Mesendoderm (in vitro differentiated cells): ENCODE measurements at regions not wholly inside any gene's neighbourhood (a gene's known extent, or its start where the extent isn't known, plus 50 kb on each side); places are given as distances from the start of the nearest gene placed in this dataset.

ENCODE experiments used
- DNase-seq: peaks from one replicate; pipeline ENCODE4 v3.0.0; 2013
- H2AK5ac ChIP-seq: 2 replicates; pipeline ENCODE4 v1.6.1; 2013; ENCODE audit warnings: low read length, inconsistent platforms
- H2BK120ac ChIP-seq: 2 replicates; pipeline ENCODE4 v1.6.1; 2013; ENCODE audit warnings: low read depth, mild to moderate bottlenecking, low read length, moderate library complexity, mixed read lengths
- H2BK15ac ChIP-seq: replicated peaks from 2 replicates; pipeline ENCODE4 v1.6.1; 2013; ENCODE audit warnings: low read depth, mild to moderate bottlenecking, moderate library complexity
- H2BK5ac ChIP-seq: 2 replicates; pipeline ENCODE4 v1.6.1; 2013; ENCODE audit warnings: low read length, inconsistent platforms
- H3K18ac ChIP-seq: 2 replicates; pipeline ENCODE4 v1.6.1; 2013; ENCODE audit warnings: mild to moderate bottlenecking, low read length, mixed read lengths
- H3K23ac ChIP-seq: one replicate; pipeline ENCODE4 v1.6.1; 2013; ENCODE audit warnings: low read length
- H3K27ac ChIP-seq: 2 replicates; pipeline ENCODE4 v1.5.1; 2013; ENCODE audit warnings: low read depth, mild to moderate bottlenecking, inconsistent platforms, low read length, moderate library complexity
- H3K27me3 ChIP-seq: 2 replicates; pipeline ENCODE4 v1.6.1; 2013; ENCODE audit warnings: low read length, control low read depth, mild to moderate bottlenecking, inconsistent platforms; ENCODE audit not compliant: insufficient read depth, poor library complexity
- H3K36me3 ChIP-seq: 2 replicates; pipeline ENCODE4 v1.6.1; 2013; ENCODE audit warnings: low read length, inconsistent platforms; ENCODE audit not compliant: control insufficient read depth, insufficient read depth
- H3K4ac ChIP-seq: one replicate; pipeline ENCODE4 v1.6.1; 2013; ENCODE audit warnings: low read depth, mild to moderate bottlenecking, low read length, moderate library complexity
- H3K4me1 ChIP-seq: 2 replicates; pipeline ENCODE4 v1.6.1; 2013; ENCODE audit warnings: low read depth, low read length, inconsistent platforms; ENCODE audit not compliant: control insufficient read depth
- H3K4me2 ChIP-seq: 2 replicates; pipeline ENCODE4 v1.6.1; 2013; ENCODE audit warnings: low read length
- H3K4me3 ChIP-seq: 2 replicates; pipeline ENCODE4 v1.5.1; 2013; ENCODE audit warnings: mild to moderate bottlenecking, low read length
- H3K56ac ChIP-seq: one replicate; pipeline ENCODE4 v1.6.1; 2013; ENCODE audit warnings: low read length
- H3K79me1 ChIP-seq: 2 replicates; pipeline ENCODE4 v1.6.1; 2013; ENCODE audit warnings: low read length, inconsistent platforms
- H3K79me2 ChIP-seq: 2 replicates; pipeline ENCODE4 v1.6.1; 2013; ENCODE audit warnings: mild to moderate bottlenecking, low read length; ENCODE audit not compliant: control insufficient read depth, insufficient read depth
- H3K9ac ChIP-seq: 2 replicates; pipeline ENCODE4 v1.6.1; 2013; ENCODE audit warnings: low read length, inconsistent platforms
- H4K5ac ChIP-seq: one replicate; pipeline ENCODE4 v1.6.1; 2013; ENCODE audit warnings: low read length
- H4K8ac ChIP-seq: one replicate; pipeline ENCODE4 v1.6.1; 2013; ENCODE audit warnings: low read depth, mild to moderate bottlenecking, control low read depth, low read length, moderate library complexity
- WGBS: extraction: QIAGEN DNeasy Blood & Tissue Kit; methylation state at CpG from one replicate; pipeline ENCODE4 v1.1.7; 2013; ENCODE audit warnings: low lambda C conversion rate, missing lambda C conversion rate; ENCODE audit not compliant: insufficient coverage; ENCODE audit errors: extremely low coverage; 5-methylcytosine and 5-hydroxymethylcytosine counted together

DNA sequence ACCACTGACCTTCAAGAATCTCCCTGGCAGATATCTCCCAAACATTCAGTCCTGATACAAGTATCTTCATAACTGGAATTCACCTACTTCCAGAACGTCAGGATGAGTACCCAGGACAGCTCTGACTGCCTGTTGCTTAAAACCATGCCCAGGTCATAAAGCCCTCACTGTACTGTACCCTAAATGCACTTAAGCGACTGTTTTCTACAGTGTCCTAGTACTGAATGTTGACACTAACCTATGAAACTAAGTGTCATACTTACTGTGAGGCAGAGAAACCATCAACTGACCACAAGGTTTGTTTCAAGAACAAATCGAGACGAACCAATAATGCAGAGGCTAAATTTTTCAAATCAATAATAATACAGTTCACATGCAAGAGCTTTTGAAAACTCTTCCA, 178.7 kb upstream of the NSMCE3 start:
- Histone ChIP-seq H3K4me1 (no peaks in the 10 kb centered on the region), H3K9ac (no peak overlapping the region), H3K27me3 (no peaks in the 10 kb centered on the region), H3K18ac (no peak overlapping the region), H4K8ac (no peak overlapping the region), H2BK15ac (no peak overlapping the region), H3K56ac (no peak overlapping the region), H3K79me2 (no peaks in the 10 kb centered on the region), H2AK5ac (no peak overlapping the region), H3K4me2 (no peak overlapping the region), H2BK5ac (no peak overlapping the region), H4K5ac (no peak overlapping the region), H3K4me3 (no peak overlapping the region), H3K23ac (no peak overlapping the region), H3K27ac (no peak overlapping the region), H3K79me1 (no peaks in the 10 kb centered on the region), H3K36me3 (no peaks in the 10 kb centered on the region), H3K4ac (no peak overlapping the region), H2BK120ac (no peak overlapping the region)
- no CpG with 5 or more reads among the region's 4 CpGs for WGBS
- DNase-seq, result no peak

DNA sequence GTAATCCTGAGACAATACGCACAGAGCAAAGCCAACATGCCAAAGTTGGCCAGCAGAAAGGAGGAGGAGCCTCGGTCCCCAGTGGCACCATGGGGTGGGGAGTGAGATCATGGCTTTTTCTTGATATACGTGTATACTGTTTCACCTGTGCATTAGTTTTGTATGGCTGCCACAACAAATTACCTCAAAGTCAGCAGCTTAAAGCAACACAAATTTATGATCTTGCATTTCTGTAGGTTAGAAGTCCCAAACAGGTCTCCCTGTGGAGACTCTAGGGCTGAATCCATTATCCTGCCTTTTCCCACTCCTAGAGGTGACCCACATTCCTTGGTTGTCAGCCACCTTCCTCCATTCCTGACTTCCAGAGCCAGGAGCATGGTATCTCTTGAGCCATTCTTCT, 176.9 kb upstream of the NSMCE3 start:
- Histone ChIP-seq H3K4ac (no peak overlapping the region), H3K79me1 (no peaks in the 10 kb centered on the region), H3K36me3 (no peaks in the 10 kb centered on the region), H2AK5ac (no peak overlapping the region), H3K56ac (no peak overlapping the region), H3K27me3 (no peaks in the 10 kb centered on the region), H3K27ac (no peak overlapping the region), H3K79me2 (no peaks in the 10 kb centered on the region), H3K4me3 (no peak overlapping the region), H3K9ac (no peak overlapping the region), H2BK15ac (no peak overlapping the region), H4K5ac (no peak overlapping the region), H3K23ac (no peak overlapping the region), H4K8ac (no peak overlapping the region), H2BK5ac (no peak overlapping the region), H2BK120ac (no peak overlapping the region), H3K18ac (no peak overlapping the region), H3K4me2 (no peak overlapping the region), H3K4me1 (no peaks in the 10 kb centered on the region)
- WGBS, result no CpG with 5 or more reads among the region's 3 CpGs
- DNase-seq, result no peak

DNA sequence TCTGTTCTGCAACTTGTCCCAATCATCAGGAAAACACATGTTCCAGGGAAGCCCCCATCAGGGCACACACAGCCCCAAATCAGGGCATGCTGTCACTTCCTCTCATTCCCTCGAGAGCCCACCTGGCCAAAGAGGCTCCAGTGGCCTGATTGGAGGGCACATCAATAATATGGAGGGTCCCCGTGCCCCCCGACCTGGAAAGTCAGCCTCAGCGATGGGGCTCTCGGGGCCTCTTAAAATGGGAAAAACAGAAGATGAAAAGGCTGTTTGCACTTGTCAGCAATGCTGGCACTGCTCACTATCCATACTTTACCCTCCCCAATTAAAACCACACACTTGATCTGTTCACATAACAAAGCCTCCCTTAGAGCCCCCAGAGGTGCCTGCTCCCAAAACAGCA, 172.9 kb upstream of the NSMCE3 start:
- Histone ChIP-seq H3K4me1 (no peaks in the 10 kb centered on the region), H3K79me2 (no peaks in the 10 kb centered on the region), H2BK5ac (no peak overlapping the region), H4K5ac (no peak overlapping the region), H2BK120ac (no peak overlapping the region), H3K27me3 (no peaks in the 10 kb centered on the region), H3K18ac (no peak overlapping the region), H3K9ac (no peak overlapping the region), H2AK5ac (no peak overlapping the region), H3K36me3 (no peaks in the 10 kb centered on the region), H3K27ac (no peak overlapping the region), H3K4me2 (no peak overlapping the region), H3K79me1 (no peaks in the 10 kb centered on the region), H4K8ac (no peak overlapping the region), H3K4me3 (no peak overlapping the region), H3K23ac (no peak overlapping the region), H3K56ac (no peak overlapping the region), H2BK15ac (no peak overlapping the region), H3K4ac (no peak overlapping the region)
- no CpG with 5 or more reads among the region's 5 CpGs for WGBS
- no peak for DNase-seq

DNA sequence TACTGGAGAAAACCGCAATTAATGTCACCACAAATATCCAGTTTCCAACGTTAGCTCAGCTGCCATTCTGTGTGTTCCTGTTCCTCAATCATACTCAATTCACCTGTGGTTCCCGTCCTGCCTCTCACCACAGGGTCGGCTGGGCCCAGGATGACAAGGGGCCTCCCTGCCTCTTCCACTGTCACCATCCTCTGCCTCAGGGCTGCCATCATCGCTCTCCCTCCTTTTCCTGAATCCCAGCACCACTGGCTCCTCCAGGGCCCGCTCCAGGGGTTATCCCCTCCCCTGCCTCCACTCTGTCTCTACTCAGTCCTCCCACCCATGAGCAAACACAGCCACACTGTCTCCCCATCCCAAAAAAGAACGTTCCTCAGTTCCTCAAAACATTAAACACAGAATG, 170.9 kb upstream of the NSMCE3 start:
- no peak overlapping the region for H3K4me3 ChIP-seq

DNA sequence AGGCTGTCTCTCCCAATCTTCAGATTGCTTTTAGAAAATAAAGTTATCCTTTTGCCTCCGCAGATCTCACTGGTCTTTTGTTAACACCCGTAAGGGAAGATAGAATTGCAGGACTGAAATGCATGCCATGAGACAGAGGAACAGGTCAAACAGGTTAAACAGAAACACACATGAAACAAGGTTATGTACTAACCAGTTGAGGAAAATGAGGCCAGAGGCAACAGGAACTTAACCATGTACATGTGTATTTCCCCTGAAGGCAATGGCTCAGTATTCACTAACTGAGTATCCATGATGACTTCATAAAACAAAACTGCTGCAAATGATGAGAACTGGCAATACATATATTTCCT, 169.1 kb upstream of the NSMCE3 start:
- Histone ChIP-seq H3K56ac (no peak overlapping the region), H3K9ac (no peak overlapping the region), H3K36me3 (no peaks in the 10 kb centered on the region), H3K79me2 (no peaks in the 10 kb centered on the region), H3K4me1 (no peaks in the 10 kb centered on the region), H3K4me3 (no peak overlapping the region), H2BK15ac (no peak overlapping the region), H4K5ac (no peak overlapping the region), H3K79me1 (no peaks in the 10 kb centered on the region), H3K4ac (no peak overlapping the region), H2BK5ac (no peak overlapping the region), H3K23ac (no peak overlapping the region), H3K18ac (no peak overlapping the region), H3K4me2 (no peak overlapping the region), H2AK5ac (no peak overlapping the region), H3K27me3 (no peaks in the 10 kb centered on the region), H2BK120ac (no peak overlapping the region), H3K27ac (no peak overlapping the region), H4K8ac (no peak overlapping the region)
- no peak for DNase-seq
- WGBS, result no CpG with 5 or more reads among the region's 2 CpGs

More for the DNA sequence above, 170.9 kb upstream of the NSMCE3 start:
- H3K4me1 ChIP-seq, result no peaks in the 10 kb centered on the region
- H3K9ac ChIP-seq, result no peak overlapping the region
- H2BK120ac ChIP-seq, result no peak overlapping the region
- no peak overlapping the region for H2BK15ac ChIP-seq
- no peaks in the 10 kb centered on the region for H3K79me2 ChIP-seq
- no peak overlapping the region for H4K8ac ChIP-seq
- H3K18ac ChIP-seq, result no peak overlapping the region
- H3K27ac ChIP-seq, result peak overlapping the region; percentile 19
- no peaks in the 10 kb centered on the region for H3K36me3 ChIP-seq
- no CpG with 5 or more reads among the region's 7 CpGs for WGBS
- no peak overlapping the region for H2BK5ac ChIP-seq
- no peak for DNase-seq
- no peaks in the 10 kb centered on the region for H3K27me3 ChIP-seq
- H3K4me2 ChIP-seq, result no peak overlapping the region
- no peak overlapping the region for H3K56ac ChIP-seq
- H3K4ac ChIP-seq, result no peak overlapping the region
- no peaks in the 10 kb centered on the region for H3K79me1 ChIP-seq
- H2AK5ac ChIP-seq, result no peak overlapping the region
- no peak overlapping the region for H4K5ac ChIP-seq
- no peak overlapping the region for H3K23ac ChIP-seq

DNA sequence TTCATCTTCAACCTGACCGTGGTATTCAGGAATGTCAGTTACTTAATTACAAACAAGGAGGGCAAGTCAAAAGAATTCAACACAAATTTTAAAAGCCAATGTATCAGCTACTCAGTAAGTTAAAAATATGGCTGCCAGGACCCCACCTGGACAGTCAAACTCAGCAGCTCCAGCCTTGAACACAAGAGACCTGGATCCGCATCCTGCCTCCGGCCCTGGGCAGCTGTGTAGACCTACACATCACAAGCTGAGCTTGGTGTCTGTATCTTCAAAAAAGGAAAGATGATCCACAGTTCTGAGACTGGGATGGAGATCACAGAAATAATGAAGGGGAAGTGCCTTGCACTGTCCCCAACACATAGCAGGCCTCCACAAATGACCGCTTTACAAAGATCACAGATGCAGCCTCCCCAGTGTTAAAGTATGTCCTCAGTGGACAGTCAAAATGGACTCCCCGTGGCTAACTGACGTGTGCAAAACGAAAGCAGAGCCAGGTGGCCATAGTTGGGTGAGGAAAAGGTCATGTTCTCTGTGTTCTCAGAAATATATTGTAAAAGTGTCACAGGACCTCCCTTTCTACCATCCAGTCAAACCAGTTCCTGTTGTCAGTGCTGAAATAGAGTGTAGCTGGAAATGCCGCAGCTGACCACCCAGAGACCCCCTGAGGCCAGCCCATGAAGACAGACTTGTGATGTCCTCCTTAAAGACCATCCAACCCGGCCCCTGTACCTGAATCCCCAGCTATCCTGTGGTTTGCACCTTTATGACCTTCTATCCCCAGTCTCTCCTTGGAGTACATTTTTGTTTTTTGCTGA, 168.5 kb upstream of the NSMCE3 start:
- Histone ChIP-seq H3K27me3 (no peaks in the 10 kb centered on the region), H3K79me1 (no peaks in the 10 kb centered on the region), H3K79me2 (no peaks in the 10 kb centered on the region), H3K23ac (no peak overlapping the region), H3K27ac (no peak overlapping the region), H3K9ac (no peak overlapping the region), H2AK5ac (no peak overlapping the region), H2BK15ac (no peak overlapping the region), H3K4me3 (no peak overlapping the region), H3K18ac (no peak overlapping the region), H3K56ac (no peak overlapping the region), H2BK5ac (no peak overlapping the region), H4K8ac (no peak overlapping the region), H3K4me1 (no peaks in the 10 kb centered on the region), H3K36me3 (no peaks in the 10 kb centered on the region), H3K4ac (no peak overlapping the region), H4K5ac (no peak overlapping the region), H2BK120ac (no peak overlapping the region), H3K4me2 (no peak overlapping the region)
- WGBS, result no CpG with 5 or more reads among the region's 9 CpGs
- no peak for DNase-seq
